Mesendoderm (in vitro differentiated cells): ENCODE measurements at regions not wholly inside any gene's neighbourhood (a gene's known extent, or its start where the extent isn't known, plus 50 kb on each side); places are given as distances from the start of the nearest gene placed in this dataset.

Experiments
- DNase-seq: peaks from one replicate; pipeline ENCODE4 v3.0.0; 2013
- H2AK5ac ChIP-seq: 2 replicates; pipeline ENCODE4 v1.6.1; 2013; ENCODE audit warnings: low read length, inconsistent platforms
- H2BK120ac ChIP-seq: 2 replicates; pipeline ENCODE4 v1.6.1; 2013; ENCODE audit warnings: low read depth, mild to moderate bottlenecking, low read length, moderate library complexity, mixed read lengths
- H2BK15ac ChIP-seq: replicated peaks from 2 replicates; pipeline ENCODE4 v1.6.1; 2013; ENCODE audit warnings: low read depth, mild to moderate bottlenecking, moderate library complexity
- H2BK5ac ChIP-seq: 2 replicates; pipeline ENCODE4 v1.6.1; 2013; ENCODE audit warnings: low read length, inconsistent platforms
- H3K18ac ChIP-seq: 2 replicates; pipeline ENCODE4 v1.6.1; 2013; ENCODE audit warnings: mild to moderate bottlenecking, low read length, mixed read lengths
- H3K23ac ChIP-seq: one replicate; pipeline ENCODE4 v1.6.1; 2013; ENCODE audit warnings: low read length
- H3K27ac ChIP-seq: 2 replicates; pipeline ENCODE4 v1.5.1; 2013; ENCODE audit warnings: low read depth, mild to moderate bottlenecking, inconsistent platforms, low read length, moderate library complexity
- H3K27me3 ChIP-seq: 2 replicates; pipeline ENCODE4 v1.6.1; 2013; ENCODE audit warnings: low read length, control low read depth, mild to moderate bottlenecking, inconsistent platforms; ENCODE audit not compliant: insufficient read depth, poor library complexity
- H3K36me3 ChIP-seq: 2 replicates; pipeline ENCODE4 v1.6.1; 2013; ENCODE audit warnings: low read length, inconsistent platforms; ENCODE audit not compliant: control insufficient read depth, insufficient read depth
- H3K4ac ChIP-seq: one replicate; pipeline ENCODE4 v1.6.1; 2013; ENCODE audit warnings: low read depth, mild to moderate bottlenecking, low read length, moderate library complexity
- H3K4me1 ChIP-seq: 2 replicates; pipeline ENCODE4 v1.6.1; 2013; ENCODE audit warnings: low read depth, low read length, inconsistent platforms; ENCODE audit not compliant: control insufficient read depth
- H3K4me2 ChIP-seq: 2 replicates; pipeline ENCODE4 v1.6.1; 2013; ENCODE audit warnings: low read length
- H3K4me3 ChIP-seq: 2 replicates; pipeline ENCODE4 v1.5.1; 2013; ENCODE audit warnings: mild to moderate bottlenecking, low read length
- H3K56ac ChIP-seq: one replicate; pipeline ENCODE4 v1.6.1; 2013; ENCODE audit warnings: low read length
- H3K79me1 ChIP-seq: 2 replicates; pipeline ENCODE4 v1.6.1; 2013; ENCODE audit warnings: low read length, inconsistent platforms
- H3K79me2 ChIP-seq: 2 replicates; pipeline ENCODE4 v1.6.1; 2013; ENCODE audit warnings: mild to moderate bottlenecking, low read length; ENCODE audit not compliant: control insufficient read depth, insufficient read depth
- H3K9ac ChIP-seq: 2 replicates; pipeline ENCODE4 v1.6.1; 2013; ENCODE audit warnings: low read length, inconsistent platforms
- H4K5ac ChIP-seq: one replicate; pipeline ENCODE4 v1.6.1; 2013; ENCODE audit warnings: low read length
- H4K8ac ChIP-seq: one replicate; pipeline ENCODE4 v1.6.1; 2013; ENCODE audit warnings: low read depth, mild to moderate bottlenecking, control low read depth, low read length, moderate library complexity
- WGBS: extraction: QIAGEN DNeasy Blood & Tissue Kit; methylation state at CpG from one replicate; pipeline ENCODE4 v1.1.7; 2013; ENCODE audit warnings: low lambda C conversion rate, missing lambda C conversion rate; ENCODE audit not compliant: insufficient coverage; ENCODE audit errors: extremely low coverage; 5-methylcytosine and 5-hydroxymethylcytosine counted together

- H3K23ac ChIP-seq: no peak overlapping the region
- H3K27ac ChIP-seq: no peak overlapping the region
- no peak overlapping the region for H2BK5ac ChIP-seq
- H4K5ac ChIP-seq: no peak overlapping the region
- H3K4me2 ChIP-seq: no peak overlapping the region
- no peak overlapping the region for H2BK120ac ChIP-seq
- no peaks in the 10 kb centered on the region for H3K4me1 ChIP-seq
- no peak for DNase-seq
- no peaks in the 10 kb centered on the region for H3K36me3 ChIP-seq
- no peak overlapping the region for H3K4me3 ChIP-seq
- H3K18ac ChIP-seq: no peak overlapping the region
- H3K9ac ChIP-seq: no peak overlapping the region
- no peak overlapping the region for H3K4ac ChIP-seq
- no peaks in the 10 kb centered on the region for H3K79me1 ChIP-seq
- no peak overlapping the region for H2AK5ac ChIP-seq
- H3K27me3 ChIP-seq: no peaks in the 10 kb centered on the region
- no CpG with 5 or more reads among the region's 1 CpG for WGBS
- H3K79me2 ChIP-seq: no peaks in the 10 kb centered on the region
- H3K56ac ChIP-seq: no peak overlapping the region
- H2BK15ac ChIP-seq: no peak overlapping the region
- H4K8ac ChIP-seq: no peak overlapping the region
Observed at GRCh38 chr13:107113387-107113786, 545.5 kb upstream of the ARGLU1 start.

DNA sequence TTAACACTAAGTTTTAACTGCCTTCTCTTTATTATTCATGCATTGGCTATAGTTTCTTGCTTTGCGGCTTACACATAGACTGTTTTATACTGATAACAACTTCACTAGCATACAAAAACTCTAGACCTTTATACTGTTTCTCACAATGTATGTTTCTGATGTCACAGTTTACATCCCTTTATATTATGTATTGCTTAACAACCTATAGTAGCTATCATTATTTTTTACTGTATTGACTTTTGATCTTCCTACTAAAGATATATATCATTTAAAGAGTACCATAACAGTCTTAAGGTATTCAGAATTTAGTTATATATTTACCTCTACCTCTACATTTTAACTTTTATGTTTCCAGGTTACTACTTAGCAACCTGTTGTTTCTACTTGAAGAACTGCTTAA lies 543.3 kb upstream of the ARGLU1 start:
- Histone ChIP-seq H3K27ac (no peak overlapping the region), H4K5ac (no peak overlapping the region)

GRCh38 chr13:107104631-107105030 lies 536.7 kb upstream of the ARGLU1 start:
- WGBS: no CpG with 5 or more reads among the region's 2 CpGs
- no peak for DNase-seq
- H4K5ac ChIP-seq: no peak overlapping the region

More for the DNA sequence above, 543.3 kb upstream of the ARGLU1 start:
- H3K9ac ChIP-seq: no peak overlapping the region
- no peak overlapping the region for H2BK120ac ChIP-seq
- H3K23ac ChIP-seq: no peak overlapping the region
- H2BK15ac ChIP-seq: no peak overlapping the region
- H3K4me3 ChIP-seq: no peak overlapping the region
- no peaks in the 10 kb centered on the region for H3K79me1 ChIP-seq
- no peak overlapping the region for H2BK5ac ChIP-seq
- H3K36me3 ChIP-seq: no peaks in the 10 kb centered on the region
- no peak overlapping the region for H3K56ac ChIP-seq
- no peak overlapping the region for H3K18ac ChIP-seq
- no peaks in the 10 kb centered on the region for H3K79me2 ChIP-seq
- H2AK5ac ChIP-seq: no peak overlapping the region
- WGBS: no CpG with 5 or more reads among the region's 1 CpG
- no peaks in the 10 kb centered on the region for H3K4me1 ChIP-seq
- DNase-seq: no peak
- no peaks in the 10 kb centered on the region for H3K27me3 ChIP-seq
- H4K8ac ChIP-seq: no peak overlapping the region
- H3K4me2 ChIP-seq: no peak overlapping the region
- no peak overlapping the region for H3K4ac ChIP-seq

GRCh38 chr13:107102676-107103075 lies 534.7 kb upstream of the ARGLU1 start:
- Histone ChIP-seq H3K79me2 (no peaks in the 10 kb centered on the region), H3K4ac (no peak overlapping the region), H2BK120ac (no peak overlapping the region), H3K9ac (no peak overlapping the region), H4K8ac (no peak overlapping the region), H3K56ac (no peak overlapping the region), H3K36me3 (no peaks in the 10 kb centered on the region), H2BK15ac (no peak overlapping the region), H3K18ac (no peak overlapping the region), H3K4me2 (no peak overlapping the region), H3K27ac (no peak overlapping the region), H3K4me1 (no peaks in the 10 kb centered on the region), H4K5ac (no peak overlapping the region), H2AK5ac (no peak overlapping the region), H3K27me3 (no peaks in the 10 kb centered on the region), H3K23ac (no peak overlapping the region), H3K4me3 (no peak overlapping the region), H3K79me1 (no peaks in the 10 kb centered on the region), H2BK5ac (no peak overlapping the region)
- WGBS: 100% methylated on average over 1 of the region's 1 CpG
- DNase-seq: no peak

More at GRCh38 chr13:107104631-107105030, 536.7 kb upstream of the ARGLU1 start:
- no peak overlapping the region for H2BK5ac ChIP-seq
- H2BK120ac ChIP-seq: no peak overlapping the region
- H4K8ac ChIP-seq: no peak overlapping the region
- no peak overlapping the region for H3K4me3 ChIP-seq
- no peak overlapping the region for H2AK5ac ChIP-seq
- H3K4ac ChIP-seq: no peak overlapping the region
- no peak overlapping the region for H3K4me2 ChIP-seq
- H3K9ac ChIP-seq: no peak overlapping the region
- no peak overlapping the region for H3K56ac ChIP-seq
- H3K18ac ChIP-seq: no peak overlapping the region
- H3K27me3 ChIP-seq: no peaks in the 10 kb centered on the region
- no peak overlapping the region for H3K27ac ChIP-seq
- no peaks in the 10 kb centered on the region for H3K36me3 ChIP-seq
- H3K4me1 ChIP-seq: no peaks in the 10 kb centered on the region
- H3K23ac ChIP-seq: no peak overlapping the region
- no peaks in the 10 kb centered on the region for H3K79me2 ChIP-seq
- no peaks in the 10 kb centered on the region for H3K79me1 ChIP-seq
- no peak overlapping the region for H2BK15ac ChIP-seq

GRCh38 chr13:107099661-107100060 lies 531.7 kb upstream of the ARGLU1 start:
- Histone ChIP-seq H3K79me1 (no peaks in the 10 kb centered on the region), H3K23ac (no peak overlapping the region), H3K79me2 (no peaks in the 10 kb centered on the region), H3K27ac (no peak overlapping the region), H2BK15ac (no peak overlapping the region), H3K4me1 (no peaks in the 10 kb centered on the region), H3K4me3 (no peak overlapping the region), H2BK120ac (no peak overlapping the region), H3K4ac (no peak overlapping the region), H3K36me3 (no peaks in the 10 kb centered on the region), H3K18ac (no peak overlapping the region), H4K8ac (no peak overlapping the region), H2AK5ac (no peak overlapping the region), H3K9ac (no peak overlapping the region), H3K4me2 (no peak overlapping the region), H2BK5ac (no peak overlapping the region), H3K56ac (no peak overlapping the region), H3K27me3 (no peaks in the 10 kb centered on the region), H4K5ac (no peak overlapping the region)
- WGBS: no CpG with 5 or more reads among the region's 3 CpGs
- DNase-seq: no peak

GRCh38 chr13:107097916-107098315 lies 530.0 kb upstream of the ARGLU1 start:
- Histone ChIP-seq H2AK5ac (no peak overlapping the region), H3K56ac (no peak overlapping the region), H3K4me3 (no peak overlapping the region), H3K36me3 (no peaks in the 10 kb centered on the region), H3K23ac (no peak overlapping the region), H3K4me2 (no peak overlapping the region), H3K79me2 (no peaks in the 10 kb centered on the region), H2BK15ac (no peak overlapping the region), H3K27ac (no peak overlapping the region), H2BK120ac (no peak overlapping the region), H2BK5ac (no peak overlapping the region), H3K27me3 (no peaks in the 10 kb centered on the region), H3K18ac (no peak overlapping the region), H4K8ac (no peak overlapping the region), H3K79me1 (no peaks in the 10 kb centered on the region), H3K4me1 (no peaks in the 10 kb centered on the region), H3K4ac (no peak overlapping the region), H4K5ac (no peak overlapping the region), H3K9ac (no peak overlapping the region)
- WGBS: no CpG with 5 or more reads among the region's 7 CpGs
- no peak for DNase-seq
